DMS153 treated with DMSO at 0.1 percent for 48 hours (cell line): ENCODE measurements at regions not wholly inside any gene's neighbourhood (a gene's known extent, or its start where the extent isn't known, plus 50 kb on each side); places are given as distances from the start of the nearest gene placed in this dataset.
A peak's percentile ranks its signal among the peaks of the same experiment; 100 is the strongest.
"Not testable (repeated sequence)": the region's sequence is repeated elsewhere in the genome, so short reads cannot be mapped to it uniquely, and the experiment has no call there.

Source experiments
- DNase-seq: peaks from one replicate; lab custom pipeline; 2025; ENCODE audit not compliant: unreplicated experiment; lab: John Stamatoyannopoulos, UW

DNA sequence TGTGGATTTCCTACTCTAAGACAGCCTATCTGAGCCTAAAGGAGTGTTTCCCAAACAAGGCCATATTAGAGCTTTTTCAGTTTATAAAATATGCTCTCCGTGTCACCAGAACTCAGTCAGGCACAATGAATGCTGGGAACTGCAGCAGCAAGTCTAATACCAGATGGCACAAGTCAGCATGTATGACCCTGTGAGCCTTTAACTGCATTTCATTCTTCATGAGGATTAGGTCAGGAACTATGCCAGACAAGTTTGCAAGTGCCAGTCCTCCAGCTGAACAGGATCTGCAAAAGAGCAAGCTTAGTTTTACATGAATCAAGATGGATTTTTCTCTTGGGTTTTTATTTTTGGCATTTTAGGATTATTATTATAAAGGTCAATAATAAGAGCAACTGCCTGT is 66.7 kb upstream of the SAMD5 start:
- DNase-seq, result no peak

GRCh38 chr6:147447835-147448611 is 60.5 kb upstream of the SAMD5 start:
- peak; percentile 18 for DNase-seq

GRCh38 chr6:147448775-147449174 is 59.7 kb upstream of the SAMD5 start:
- no peak for DNase-seq

- DNase-seq, result no peak
Measured at GRCh38 chr6:147449405-147450161, 58.9 kb upstream of the SAMD5 start.

DNA sequence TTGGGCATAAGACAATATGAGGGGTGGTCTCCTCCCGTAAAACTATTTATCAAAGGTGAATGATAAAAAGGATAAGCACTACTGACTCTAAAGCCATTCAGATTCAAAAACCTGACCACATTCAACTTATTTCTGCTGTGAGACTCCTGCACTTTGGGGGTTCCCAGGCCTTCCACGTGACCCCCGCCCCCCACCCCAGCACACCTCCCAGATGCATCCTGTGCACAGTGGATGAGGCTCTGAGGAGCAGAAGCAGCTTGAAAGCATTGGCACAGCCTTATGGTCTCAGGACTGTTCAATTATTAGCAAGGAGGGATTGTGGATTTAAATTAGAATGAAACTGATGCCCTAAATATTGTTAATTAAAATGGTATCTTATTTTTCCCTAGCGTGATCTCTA is 55.1 kb upstream of the SAMD5 start:
- no peak for DNase-seq

- DNase-seq, result not testable (repeated sequence)
Measured at GRCh38 chr6:147454862-147455261, 53.6 kb upstream of the SAMD5 start.
